ENCODE measurements at regions not wholly inside any gene's neighbourhood (a gene's known extent, or its start where the extent isn't known, plus 50 kb on each side); places are given as distances from the start of the nearest gene placed in this dataset.

DNA sequence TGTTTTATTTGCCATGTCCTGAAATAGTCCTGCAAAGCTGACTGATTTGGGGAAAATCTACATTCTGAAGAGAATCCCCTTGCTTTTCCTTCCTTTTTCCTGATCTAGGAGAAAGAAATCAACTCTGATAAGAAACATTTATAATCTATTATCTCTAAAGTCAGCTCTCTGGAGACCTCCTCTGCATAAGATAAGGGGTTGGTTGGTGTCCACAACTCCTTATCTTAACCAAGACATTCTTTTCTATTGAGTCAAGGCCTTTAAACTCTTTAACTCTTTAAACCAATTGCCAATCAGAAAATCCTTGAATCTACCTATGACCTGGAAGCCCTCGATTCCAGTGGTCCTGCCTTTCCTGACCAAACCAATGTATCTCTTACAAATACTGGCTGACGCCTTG, 373.6 kb upstream of the RASGEF1B start:
- Mint-ChIP-seq H3K4me3 (no peak overlapping the region), H3K9me3 (no peaks in the 10 kb centered on the region), H3K27me3 (peaks cover 1% of the 10 kb centered on the region), H3K36me3 (no peaks in the 10 kb centered on the region), H3K27ac (no peak overlapping the region), H3K4me1 (no peaks in the 10 kb centered on the region)

- H3K36me3 Mint-ChIP-seq: no peaks in the 10 kb centered on the region
- no peak overlapping the region for H3K4me3 Mint-ChIP-seq
- no peak overlapping the region for H3K27ac Mint-ChIP-seq
- no peaks in the 10 kb centered on the region for H3K9me3 Mint-ChIP-seq
- peaks cover 1% of the 10 kb centered on the region for H3K27me3 Mint-ChIP-seq
- peaks cover 4% of the 10 kb centered on the region for H3K4me1 Mint-ChIP-seq
Measured at GRCh38 chr4:81844717-81845116, 373.0 kb upstream of the RASGEF1B start.

- Mint-ChIP-seq H3K4me3 (no peak overlapping the region), H3K27me3 (no peaks in the 10 kb centered on the region), H3K36me3 (no peaks in the 10 kb centered on the region), H3K27ac (peak overlapping the region; percentile 19), H3K4me1 (peaks cover 13% of the 10 kb centered on the region), H3K9me3 (no peaks in the 10 kb centered on the region)
Measured at GRCh38 chr4:81839347-81840042, 367.8 kb upstream of the RASGEF1B start.

DNA sequence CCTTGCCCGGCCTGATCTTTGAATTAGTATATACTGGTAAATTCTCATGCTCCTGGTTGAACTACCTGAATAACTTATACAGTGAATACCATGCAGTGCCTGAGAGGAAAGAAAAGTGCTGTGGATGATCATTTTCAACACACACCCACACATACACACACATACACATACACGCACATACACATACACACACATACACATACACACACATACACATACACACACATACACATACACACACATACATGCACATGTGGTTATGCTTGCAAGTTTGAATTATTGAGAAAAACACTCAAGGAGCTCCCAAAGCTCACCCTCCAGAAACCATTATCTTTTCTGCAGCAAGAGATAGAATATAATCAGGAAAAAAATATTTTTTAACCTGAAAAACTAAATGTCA, 366.9 kb upstream of the RASGEF1B start:
- H3K36me3 Mint-ChIP-seq: no peaks in the 10 kb centered on the region
- H3K4me1 Mint-ChIP-seq: peaks cover 13% of the 10 kb centered on the region
- no peaks in the 10 kb centered on the region for H3K9me3 Mint-ChIP-seq
- no peak overlapping the region for H3K27ac Mint-ChIP-seq
- no peak overlapping the region for H3K4me3 Mint-ChIP-seq
- no peaks in the 10 kb centered on the region for H3K27me3 Mint-ChIP-seq

- Mint-ChIP-seq H3K36me3 (no peaks in the 10 kb centered on the region), H3K27me3 (no peaks in the 10 kb centered on the region), H3K27ac (no peak overlapping the region), H3K9me3 (no peaks in the 10 kb centered on the region), H3K4me1 (peaks cover 13% of the 10 kb centered on the region), H3K4me3 (no peak overlapping the region)
Measured at GRCh38 chr4:81836716-81837115, 365.0 kb upstream of the RASGEF1B start.

DNA sequence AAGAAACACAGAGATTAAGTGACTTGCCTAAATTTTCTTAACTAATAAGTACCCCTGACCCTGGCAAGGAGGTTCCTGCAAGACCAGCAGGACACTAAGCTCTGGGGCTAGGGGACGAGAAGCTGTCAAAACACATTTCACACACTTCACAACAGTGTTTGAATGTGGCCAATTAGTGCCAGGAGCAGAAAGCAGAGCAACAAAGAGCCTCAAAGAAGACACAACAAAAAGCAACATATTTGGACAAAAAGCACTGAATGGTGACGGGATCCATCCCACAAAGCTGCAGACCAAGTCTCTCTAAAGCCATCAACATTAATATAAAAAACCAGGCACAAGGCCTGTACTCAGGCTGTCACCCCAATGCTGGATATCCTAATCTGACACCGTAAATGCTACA, 361.9 kb upstream of the RASGEF1B start:
- Mint-ChIP-seq H3K4me1 (no peaks in the 10 kb centered on the region), H3K27me3 (no peaks in the 10 kb centered on the region), H3K4me3 (no peak overlapping the region), H3K36me3 (no peaks in the 10 kb centered on the region), H3K9me3 (no peaks in the 10 kb centered on the region), H3K27ac (no peak overlapping the region)

- H3K27me3 Mint-ChIP-seq: no peaks in the 10 kb centered on the region
- H3K27ac Mint-ChIP-seq: no peak overlapping the region
- no peak overlapping the region for H3K4me3 Mint-ChIP-seq
- no peaks in the 10 kb centered on the region for H3K9me3 Mint-ChIP-seq
- H3K36me3 Mint-ChIP-seq: no peaks in the 10 kb centered on the region
- H3K4me1 Mint-ChIP-seq: peaks cover 10% of the 10 kb centered on the region
Measured at GRCh38 chr4:81828991-81829390, 357.3 kb upstream of the RASGEF1B start.

DNA sequence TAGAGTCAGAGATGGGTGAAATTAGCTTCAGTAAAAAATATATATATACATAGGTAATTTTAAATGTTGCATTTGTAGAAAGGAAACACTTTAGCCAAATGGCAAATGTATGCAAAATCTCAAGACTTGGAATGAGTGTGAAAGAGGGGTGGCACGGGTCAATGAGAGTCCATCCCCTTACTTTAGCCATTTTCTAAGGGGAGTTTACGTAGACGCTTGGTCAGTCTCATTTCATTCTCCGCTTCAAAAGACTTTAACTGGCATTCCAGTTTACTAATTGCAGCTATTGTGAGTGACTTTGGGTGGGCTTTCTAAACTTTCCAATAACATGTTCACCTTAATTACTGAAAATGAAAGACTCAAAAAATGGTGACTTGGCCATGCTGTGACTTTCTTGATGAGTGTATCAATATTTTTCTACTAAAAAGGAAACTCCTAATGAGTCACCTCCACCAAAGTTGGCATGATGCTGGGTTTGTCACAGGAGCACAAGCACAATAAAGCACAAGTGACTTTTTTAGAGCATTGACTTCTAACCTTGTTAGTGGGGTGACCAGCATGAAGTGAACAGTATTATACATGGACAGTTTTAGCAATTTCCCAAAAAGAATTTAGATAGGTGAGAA, 356.0 kb upstream of the RASGEF1B start:
- Mint-ChIP-seq H3K36me3 (no peaks in the 10 kb centered on the region), H3K27ac (peak overlapping the region; percentile 66), H3K4me1 (peaks cover 10% of the 10 kb centered on the region), H3K4me3 (no peak overlapping the region), H3K27me3 (no peaks in the 10 kb centered on the region), H3K9me3 (no peaks in the 10 kb centered on the region)

DNA sequence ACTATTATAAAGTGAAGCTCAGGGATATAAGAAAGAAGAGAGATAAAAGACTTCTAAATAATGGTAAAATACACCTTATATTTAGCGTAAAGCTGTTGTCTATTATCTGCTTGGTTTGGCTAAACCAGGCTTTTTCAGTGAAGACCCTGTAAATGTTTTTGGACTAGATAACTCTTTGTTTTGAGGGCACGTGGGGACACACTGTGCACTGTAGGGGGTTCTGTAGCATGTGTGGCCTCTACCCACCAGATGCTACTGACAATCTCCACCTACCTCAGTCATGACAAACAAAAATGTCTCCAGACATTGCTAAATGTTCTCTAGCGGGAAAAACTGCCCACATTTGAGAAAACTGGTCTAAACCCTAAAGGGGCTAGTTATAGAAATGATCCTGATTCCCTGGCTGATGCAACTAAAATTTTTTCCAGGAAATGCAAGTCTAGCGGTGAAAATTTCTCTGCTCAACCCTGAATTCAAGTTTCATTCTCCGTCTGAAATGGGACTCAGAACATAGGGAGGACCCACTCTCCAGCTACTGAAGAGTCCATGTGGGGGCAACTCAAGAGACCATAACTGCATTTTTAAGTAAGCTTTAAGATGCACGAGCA, 355.2 kb upstream of the RASGEF1B start:
- Mint-ChIP-seq H3K4me3 (no peak overlapping the region), H3K4me1 (peaks cover 10% of the 10 kb centered on the region), H3K9me3 (no peaks in the 10 kb centered on the region), H3K27ac (peak overlapping the region; percentile 66), H3K27me3 (no peaks in the 10 kb centered on the region), H3K36me3 (no peaks in the 10 kb centered on the region)

DNA sequence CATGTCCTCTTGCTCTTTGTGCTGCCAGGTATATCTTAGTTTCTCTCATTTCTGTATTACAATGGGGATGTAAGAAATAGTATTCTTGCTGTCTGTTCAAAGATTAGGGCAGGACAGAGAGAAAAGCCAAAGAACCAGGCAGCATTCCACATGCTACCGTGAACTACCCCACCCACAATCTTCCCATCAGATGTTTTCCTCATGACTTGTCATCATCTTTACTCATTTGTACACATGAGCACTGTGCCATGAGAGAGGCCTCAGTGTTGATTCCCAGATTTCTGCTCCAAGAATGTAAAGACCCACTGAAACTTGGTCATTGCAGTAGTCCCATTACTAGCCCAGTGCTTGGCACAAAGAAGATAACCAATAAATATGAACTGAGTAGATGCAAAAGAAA, 354.6 kb upstream of the RASGEF1B start:
- H3K4me3 Mint-ChIP-seq: no peak overlapping the region
- no peak overlapping the region for H3K27ac Mint-ChIP-seq
- no peaks in the 10 kb centered on the region for H3K36me3 Mint-ChIP-seq
- peaks cover 10% of the 10 kb centered on the region for H3K4me1 Mint-ChIP-seq
- H3K9me3 Mint-ChIP-seq: no peaks in the 10 kb centered on the region
- no peaks in the 10 kb centered on the region for H3K27me3 Mint-ChIP-seq

DNA sequence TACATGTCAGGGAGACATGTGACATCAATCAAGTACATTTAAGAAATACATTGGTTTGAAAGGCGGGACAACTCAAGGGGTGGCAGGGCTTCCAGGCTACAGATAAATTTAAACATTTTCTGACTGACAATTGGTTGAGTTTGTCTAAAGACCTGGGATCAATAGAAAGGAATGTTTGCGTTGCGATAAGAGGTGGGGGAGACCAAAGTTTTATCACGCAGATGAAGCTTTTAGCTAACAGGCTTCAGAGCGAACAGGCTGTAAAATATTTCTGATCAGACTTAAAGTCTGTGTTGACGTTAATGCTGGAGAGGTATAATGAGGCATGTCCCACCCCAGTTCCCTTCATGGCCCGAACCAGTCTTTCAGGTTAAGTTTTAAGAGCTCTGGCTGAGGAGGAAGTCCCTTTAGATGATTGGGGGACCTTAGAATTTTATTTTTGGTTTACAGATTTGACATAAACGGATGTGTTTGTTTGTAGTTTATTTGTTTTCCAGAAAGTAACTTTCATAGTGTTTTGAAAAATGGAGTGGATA, 346.7 kb upstream of the RASGEF1B start:
- peaks cover 7% of the 10 kb centered on the region for H3K27me3 Mint-ChIP-seq
- no peaks in the 10 kb centered on the region for H3K36me3 Mint-ChIP-seq

GRCh38 chr4:81816031-81816761, 344.5 kb upstream of the RASGEF1B start:
- Mint-ChIP-seq H3K9me3 (no peaks in the 10 kb centered on the region), H3K36me3 (no peaks in the 10 kb centered on the region), H3K27me3 (peaks cover 10% of the 10 kb centered on the region), H3K4me1 (no peaks in the 10 kb centered on the region), H3K4me3 (no peak overlapping the region), H3K27ac (no peak overlapping the region)

More for the DNA sequence above, 346.7 kb upstream of the RASGEF1B start:
- H3K27ac Mint-ChIP-seq: no peak overlapping the region
- H3K9me3 Mint-ChIP-seq: no peaks in the 10 kb centered on the region
- H3K4me3 Mint-ChIP-seq: no peak overlapping the region
- H3K4me1 Mint-ChIP-seq: no peaks in the 10 kb centered on the region

DNA sequence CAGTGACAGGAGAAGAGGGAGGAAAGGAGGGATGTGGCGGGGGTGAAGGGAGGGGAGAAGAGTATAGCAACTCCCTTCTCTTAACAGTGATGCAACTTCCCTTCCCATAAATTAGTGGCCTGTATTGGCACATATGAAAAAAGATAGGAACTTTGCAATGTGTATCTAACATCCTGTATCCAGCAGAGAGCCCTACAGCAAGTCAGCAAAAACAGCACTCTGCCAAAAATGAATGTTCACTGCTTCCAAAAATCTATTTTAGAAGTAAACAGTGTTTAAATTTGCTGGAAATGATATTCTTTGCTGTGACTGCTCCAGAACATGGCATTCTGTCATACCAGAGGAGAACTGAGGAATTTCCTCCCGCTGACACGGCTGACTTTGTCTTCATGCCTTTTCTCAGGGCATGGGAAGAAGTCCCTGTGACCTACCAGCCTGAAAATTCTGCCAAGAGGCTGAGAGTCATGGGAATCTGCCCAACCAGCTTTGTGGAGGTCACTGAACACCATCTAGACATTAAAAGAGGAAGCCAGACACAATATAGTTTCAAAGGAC, 343.4 kb upstream of the RASGEF1B start:
- H3K4me1 Mint-ChIP-seq: no peaks in the 10 kb centered on the region
- no peaks in the 10 kb centered on the region for H3K9me3 Mint-ChIP-seq

GRCh38 chr4:81811562-81812293, 340.0 kb upstream of the RASGEF1B start:
- Mint-ChIP-seq H3K27me3 (peaks cover 5% of the 10 kb centered on the region), H3K36me3 (no peaks in the 10 kb centered on the region), H3K4me3 (no peak overlapping the region), H3K27ac (no peak overlapping the region), H3K4me1 (no peaks in the 10 kb centered on the region), H3K9me3 (no peaks in the 10 kb centered on the region)

More for the DNA sequence above, 343.4 kb upstream of the RASGEF1B start:
- H3K36me3 Mint-ChIP-seq: no peaks in the 10 kb centered on the region
- no peak overlapping the region for H3K27ac Mint-ChIP-seq
- no peak overlapping the region for H3K4me3 Mint-ChIP-seq
- H3K27me3 Mint-ChIP-seq: peaks cover 10% of the 10 kb centered on the region

Data from activated naive CD4-positive, alpha-beta T cell treated with anti-CD3 and anti-CD28 coated beads, Interleukin-2, amount 50 U/mL, for 24 hours (primary cell).